H1 (cell line): ENCODE measurements at regions not wholly inside any gene's neighbourhood (a gene's known extent, or its start where the extent isn't known, plus 50 kb on each side); places are given as distances from the start of the nearest gene placed in this dataset.

Experiments used
- CTCF ChIA-PET: fragments of 300-600 bp; sonication (Branson Sonifier 250); formaldehyde crosslinking; loops from one replicate; lab custom pipeline; 2021; ENCODE audit not compliant: partially characterized antibody; lab: Charles Lee
- POLR2A ChIA-PET: fragments of 300-600 bp; sonication (Branson Sonifier 250); formaldehyde crosslinking; loops from one replicate; lab custom pipeline; 2021; ENCODE audit warnings: inconsistent platforms; ENCODE audit not compliant: partially characterized antibody; lab: Charles Lee
- DNase-seq, 2 experiments: peaks; one replicate each; pipeline versions ENCODE4 v3.0.0 to v3.0.0-alpha.2; 2010 to 2022; ENCODE audit warnings: low spot score in 2 of 2, low read depth in 1 of 2, mixed read lengths in 1 of 2
- FAIRE-seq: peaks from 2 replicates; lab custom pipeline; 2011; peaks lifted over from hg19 to GRCh38; lab: Jason Lieb, UNC
- H2AFZ ChIP-seq: 2 replicates; pipeline ENCODE4 v1.8.1; 2012; ENCODE audit warnings: low read length, inconsistent platforms
- H2AK5ac ChIP-seq: 2 replicates; pipeline ENCODE4 v1.6.1; 2013; ENCODE audit warnings: low read depth, low read length
- H2BK120ac ChIP-seq: replicated peaks from 2 replicates; pipeline ENCODE3; 2013; ENCODE audit warnings: low read depth, low read length, inconsistent platforms
- H2BK12ac ChIP-seq: 2 replicates; pipeline ENCODE4 v1.6.1; 2013; ENCODE audit warnings: low read depth, low read length
- H2BK15ac ChIP-seq: 2 replicates; pipeline ENCODE4 v1.6.1; 2013; ENCODE audit warnings: low read length
- H2BK20ac ChIP-seq: 2 replicates; pipeline ENCODE4 v1.6.1; 2013; ENCODE audit warnings: low read length
- H2BK5ac ChIP-seq: 2 replicates; pipeline ENCODE4 v1.6.1; 2013; ENCODE audit warnings: low read depth, low read length
- H3K14ac ChIP-seq: 2 replicates; pipeline ENCODE4 v1.6.1; 2013; ENCODE audit warnings: inconsistent platforms; ENCODE audit not compliant: insufficient read length
- H3K18ac ChIP-seq: 2 replicates; pipeline ENCODE4 v1.6.1; 2013; ENCODE audit warnings: low read length; ENCODE audit errors: extremely low read depth
- H3K23ac ChIP-seq: 2 replicates; pipeline ENCODE4 v1.6.1; 2013; ENCODE audit warnings: inconsistent platforms; ENCODE audit not compliant: insufficient read length
- H3K23me2 ChIP-seq: 2 replicates; pipeline ENCODE4 v1.6.1; 2013; ENCODE audit warnings: low read depth, low read length
- H3K27ac ChIP-seq: 2 replicates; pipeline ENCODE4 v1.6.1; 2011; ENCODE audit warnings: low read depth, low read length, inconsistent platforms
- H3K27me3 ChIP-seq, 4 experiments: replicated peaks in 1 of 4; 1 replicate in 1 of 4; 2 replicates in 3 of 4; pipeline versions ENCODE4 v1.6.1 to v1.8.1; 2011 to 2013; ENCODE audit warnings: low read length in 3 of 4, mild to moderate bottlenecking in 3 of 4, inconsistent platforms in 2 of 4, mixed read lengths in 2 of 4, moderate library complexity in 1 of 4; ENCODE audit not compliant: control insufficient read depth in 3 of 4, insufficient read depth in 3 of 4; ENCODE audit errors: extremely low read depth in 1 of 4
- H3K36me3 ChIP-seq, 4 experiments: 2 replicates each; pipeline versions ENCODE4 v1.6.1 to v1.8.1; 2011 to 2013; ENCODE audit warnings: mild to moderate bottlenecking in 4 of 4, low read length in 3 of 4, moderate library complexity in 2 of 4, control low read depth in 1 of 4, inconsistent platforms in 1 of 4; ENCODE audit not compliant: insufficient read depth in 4 of 4, control insufficient read depth in 2 of 4
- H3K4ac ChIP-seq: replicated peaks from 2 replicates; pipeline ENCODE3; 2013; ENCODE audit warnings: low read length, low read depth, mixed read lengths, inconsistent platforms; ENCODE audit not compliant: insufficient read length
- H3K4me1 ChIP-seq, 4 experiments: replicated peaks in 1 of 4; 1 replicate in 1 of 4; 2 replicates in 3 of 4; pipeline versions ENCODE4 v1.6.1 to v1.8.1; 2011 to 2013; ENCODE audit warnings: low read length in 3 of 4, inconsistent platforms in 2 of 4, mixed read lengths in 1 of 4; ENCODE audit not compliant: insufficient read depth in 4 of 4, control insufficient read depth in 3 of 4
- H3K4me2 ChIP-seq, 2 experiments: 2 replicates each; pipeline versions ENCODE4 v1.6.1 to v1.8.1; 2011 to 2013; ENCODE audit warnings: low read depth in 2 of 2, low read length in 2 of 2, control low read depth in 1 of 2, inconsistent platforms in 1 of 2, mild to moderate bottlenecking in 1 of 2; ENCODE audit not compliant: insufficient read depth in 1 of 2
- H3K4me3 ChIP-seq, 4 experiments: fragments of 200-600, 300-600 bp in 1 of 4; sonication (generic), shearing (Covaris generic), sonication (Bioruptor Twin) in 1 of 4; 2 replicates each; pipeline versions ENCODE4 v1.5.1 to v1.8.1; 2011 to 2016; ENCODE audit warnings: low read length in 4 of 4, low read depth in 3 of 4, control low read depth in 2 of 4, inconsistent platforms in 2 of 4, mild to moderate bottlenecking in 2 of 4, mixed read lengths in 1 of 4, moderate library complexity in 1 of 4; ENCODE audit not compliant: insufficient read depth in 2 of 4; ENCODE audit errors: extremely low read depth in 1 of 4
- H3K56ac ChIP-seq: replicated peaks from 2 replicates; pipeline ENCODE3; 2013; ENCODE audit warnings: low read depth, mild to moderate bottlenecking, mixed read lengths, low read length, inconsistent platforms; ENCODE audit not compliant: insufficient read length
- H3K79me1 ChIP-seq: 2 replicates; pipeline ENCODE4 v1.6.1; 2013; ENCODE audit warnings: low read depth, low read length, control low read depth
- H3K79me2 ChIP-seq, 2 experiments: 2 replicates each; pipeline versions ENCODE4 v1.6.1 to v1.8.1; 2012 to 2013; ENCODE audit warnings: low read length in 2 of 2, mild to moderate bottlenecking in 2 of 2, inconsistent platforms in 1 of 2; ENCODE audit not compliant: insufficient read depth in 2 of 2, control insufficient read depth in 1 of 2
- H3K9ac ChIP-seq, 4 experiments: replicated peaks in 1 of 4; 1 replicate in 1 of 4; 2 replicates in 3 of 4; pipeline versions ENCODE4 v1.6.1 to v1.8.1; 2011 to 2013; ENCODE audit warnings: low read depth in 3 of 4, low read length in 3 of 4, control low read depth in 2 of 4, mild to moderate bottlenecking in 2 of 4, moderate library complexity in 2 of 4, inconsistent platforms in 1 of 4; ENCODE audit errors: extremely low read depth in 1 of 4
- H3K9me3 ChIP-seq, 2 experiments: 2 replicates each; pipeline versions ENCODE4 v1.6.1 to v1.8.1; 2012 to 2013; ENCODE audit warnings: mild to moderate bottlenecking in 2 of 2, moderate library complexity in 2 of 2, control low read depth in 1 of 2, inconsistent platforms in 1 of 2, low read depth in 1 of 2, low read length in 1 of 2, mixed read lengths in 1 of 2; ENCODE audit not compliant: insufficient read depth in 2 of 2
- H4K20me1 ChIP-seq, 2 experiments: replicated peaks in 1 of 2; 2 replicates each; pipeline versions ENCODE3 to v1.8.1; 2011 to 2013; ENCODE audit warnings: inconsistent platforms in 2 of 2, low read length in 2 of 2, mild to moderate bottlenecking in 1 of 2; ENCODE audit not compliant: insufficient read depth in 2 of 2, control insufficient read depth in 1 of 2
- H4K5ac ChIP-seq: 2 replicates; pipeline ENCODE4 v1.6.1; 2013; ENCODE audit warnings: low read length, low read depth, mixed read lengths, inconsistent platforms; ENCODE audit not compliant: insufficient read length
- H4K8ac ChIP-seq: 2 replicates; pipeline ENCODE4 v1.8.0; 2013; ENCODE audit warnings: mild to moderate bottlenecking, moderate library complexity, low read length, inconsistent platforms; ENCODE audit not compliant: insufficient read depth; ENCODE audit errors: extremely low read depth
- H4K91ac ChIP-seq: replicated peaks from 2 replicates; pipeline ENCODE3; 2013; ENCODE audit warnings: low read length, mixed read lengths, inconsistent platforms; ENCODE audit not compliant: insufficient read length
- BACH1 ChIP-seq: IDR thresholded peaks from 2 replicates; pipeline ENCODE4 v1.6.1; 2012; ENCODE audit warnings: low read length, improper control_type of control experiment
- BRCA1 ChIP-seq: IDR thresholded peaks from 2 replicates; pipeline ENCODE4 v1.6.1; 2012; ENCODE audit warnings: low read depth, low read length, improper control_type of control experiment
- CBX8 ChIP-seq: fragments of 300-800, 300-1000 bp; sonication (generic); IDR thresholded peaks from 2 replicates; pipeline ENCODE4 v1.7.1; 2016; ENCODE audit warnings: low read depth, low read length, borderline replicate concordance
- CHD1 ChIP-seq: IDR thresholded peaks from 2 replicates; pipeline ENCODE4 v1.6.1; 2012; ENCODE audit warnings: low read depth, low read length, improper control_type of control experiment
- EZH2 ChIP-seq: fragments of 200-600 bp; sonication (generic); IDR thresholded peaks from 2 replicates; pipeline ENCODE4 v1.7.1; 2012; ENCODE audit warnings: low read depth, mild to moderate bottlenecking, moderate library complexity, low read length, inconsistent platforms; ENCODE audit not compliant: severe bottlenecking
- HDAC6 ChIP-seq: IDR thresholded peaks from one replicate; pipeline ENCODE4 v1.7.1; 2012; ENCODE audit warnings: low read depth, mild to moderate bottlenecking, inconsistent platforms, low read length, moderate library complexity
- KDM1A ChIP-seq: fragments of 200-600, 300-600 bp; sonication (generic); IDR thresholded peaks from 2 replicates; pipeline ENCODE4 v1.7.1; 2016; ENCODE audit warnings: mild to moderate bottlenecking, low read length, borderline replicate concordance
- POLR2AphosphoS5 ChIP-seq: IDR thresholded peaks from 2 replicates; pipeline ENCODE4 v1.6.1; 2011; ENCODE audit warnings: low read depth, low read length
- POU5F1 ChIP-seq: IDR thresholded peaks from 2 replicates; pipeline ENCODE4 v1.6.1; 2011; ENCODE audit warnings: low read depth, mild to moderate bottlenecking, low read length, moderate library complexity
- SP4 ChIP-seq: IDR thresholded peaks from 2 replicates; pipeline ENCODE4 v1.6.1; 2012; ENCODE audit warnings: low read length, inconsistent platforms
- TEAD4 ChIP-seq: IDR thresholded peaks from 2 replicates; pipeline ENCODE4 v1.6.1; 2012; ENCODE audit warnings: low read depth, low read length, inconsistent platforms, mixed read lengths
- WGBS, 2 experiments: shearing (Covaris generic) in 1 of 2; methylation state at CpG; one replicate each; pipeline versions ENCODE4 v1.1.6 to v1.1.7; 2013 to 2015; ENCODE audit warnings: low lambda C conversion rate in 2 of 2, mixed read lengths in 2 of 2, inconsistent platforms in 1 of 2, low coverage in 1 of 2, missing lambda C conversion rate in 1 of 2; ENCODE audit not compliant: insufficient replicate concordance in 2 of 2, insufficient coverage in 1 of 2, insufficient read length in 1 of 2; ENCODE audit errors: extremely low coverage in 1 of 2, missing lambda C conversion rate in 1 of 2; 5-methylcytosine and 5-hydroxymethylcytosine counted together
- TF ChIP-seq, protein P1 (sequence below): IDR thresholded peaks from 2 replicates; pipeline ENCODE4 v1.6.1; 2011; ENCODE audit warnings: low read length, improper control_type of control experiment

DNA sequence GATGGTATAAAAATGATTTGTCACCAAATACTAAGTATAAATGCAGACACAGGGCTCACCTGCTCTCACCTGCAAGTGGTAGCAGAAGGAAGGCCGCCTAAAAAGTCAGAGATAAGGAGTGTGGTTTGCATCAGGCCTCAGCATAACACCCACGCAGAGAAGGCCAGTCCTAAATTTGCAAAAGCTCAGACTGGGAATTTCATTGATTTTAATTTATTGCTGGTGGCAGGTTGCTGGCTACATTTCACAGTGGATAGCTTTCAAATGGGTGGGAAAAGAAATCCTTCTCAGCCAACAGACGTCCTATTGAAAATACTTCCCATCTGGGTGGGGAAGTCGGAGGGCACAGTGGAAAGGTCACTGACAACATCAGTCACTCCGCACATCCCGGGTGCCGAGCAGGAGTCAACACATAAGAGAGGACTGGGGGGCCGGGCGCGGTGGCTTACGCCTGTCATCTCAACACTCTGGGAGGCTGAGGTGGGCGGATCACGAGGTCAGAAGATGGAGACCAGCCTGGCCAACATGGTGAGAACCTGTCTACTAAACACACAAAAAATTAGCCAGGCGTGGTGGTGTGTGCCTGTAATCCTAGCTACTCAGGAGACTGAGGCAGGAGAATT is 561.8 kb upstream of the MKI67 start:
- ChIA-PET POLR2A (no interaction called here), CTCF (interaction anchor here (0.6 kb wide), 1 partner anchor 189 kb away, joined by 3 read pairs; no protein-coding TSS in a partner anchor)
- H4K5ac ChIP-seq: no peak overlapping the region
- H2BK20ac ChIP-seq: no peak overlapping the region
- no peak overlapping the region for H2BK5ac ChIP-seq
- H3K27ac ChIP-seq: no peak overlapping the region
- no peak overlapping the region for H3K4me2 ChIP-seq
- H2BK15ac ChIP-seq: no peak overlapping the region
- no peaks in the 10 kb centered on the region; the same call in 1 of the 2 replicates for H3K23me2 ChIP-seq
- no peak overlapping the region for H3K18ac ChIP-seq
- no peaks in the 10 kb centered on the region for H4K20me1 ChIP-seq
- H4K8ac ChIP-seq: no peak overlapping the region
- no peak for DNase-seq
- H3K56ac ChIP-seq: no peak overlapping the region
- no peaks in the 10 kb centered on the region for H3K9me3 ChIP-seq
- H3K36me3 ChIP-seq: no peaks in the 10 kb centered on the region
- no peak overlapping the region for H2BK120ac ChIP-seq
- H3K79me2 ChIP-seq: no peaks in the 10 kb centered on the region
- no peak overlapping the region for H2BK12ac ChIP-seq
- H3K79me1 ChIP-seq: no peaks in the 10 kb centered on the region
- H3K23ac ChIP-seq: no peak overlapping the region
- no peak overlapping the region for H3K4ac ChIP-seq
- TF ChIP-seq, protein P1, sequence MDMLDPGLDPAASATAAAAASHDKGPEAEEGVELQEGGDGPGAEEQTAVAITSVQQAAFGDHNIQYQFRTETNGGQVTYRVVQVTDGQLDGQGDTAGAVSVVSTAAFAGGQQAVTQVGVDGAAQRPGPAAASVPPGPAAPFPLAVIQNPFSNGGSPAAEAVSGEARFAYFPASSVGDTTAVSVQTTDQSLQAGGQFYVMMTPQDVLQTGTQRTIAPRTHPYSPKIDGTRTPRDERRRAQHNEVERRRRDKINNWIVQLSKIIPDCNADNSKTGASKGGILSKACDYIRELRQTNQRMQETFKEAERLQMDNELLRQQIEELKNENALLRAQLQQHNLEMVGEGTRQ: no peak
- TF ChIP-seq SP4: no peak
- no peak for TF ChIP-seq BRCA1
- TF ChIP-seq CHD1: no peak
- no peak for TF ChIP-seq CBX8
- no peak for TF ChIP-seq BACH1
- TF ChIP-seq TEAD4: no peak
- no peak for TF ChIP-seq EZH2
- no peak for TF ChIP-seq POLR2AphosphoS5
- no peak for TF ChIP-seq POU5F1
- no peak for TF ChIP-seq KDM1A
- TF ChIP-seq HDAC6: no peak
- H2AK5ac ChIP-seq: no peak overlapping the region
- WGBS, 2 experiments: 96% methylated on average over 13 of the region's 14 CpGs; no CpG with 5 or more reads in 1 of the 2 experiments
- H4K91ac ChIP-seq: no peak overlapping the region
- peaks cover 0 to 7% (median 0%) of the 10 kb centered on the region in 4 experiments; a peak in 3 of 7 replicates for H3K4me1 ChIP-seq
- no peak overlapping the region for H2AFZ ChIP-seq
- FAIRE-seq: no peak
- H3K4me3 ChIP-seq: no peak overlapping the region
- H3K14ac ChIP-seq: no peak overlapping the region
- H3K27me3 ChIP-seq: no peaks in the 10 kb centered on the region
- no peak overlapping the region for H3K9ac ChIP-seq
